ENCODE measurements at regions not wholly inside any gene's neighbourhood (a gene's known extent, or its start where the extent isn't known, plus 50 kb on each side); places are given as distances from the start of the nearest gene placed in this dataset.
"Not testable (repeated sequence)": the region's sequence is repeated elsewhere in the genome, so short reads cannot be mapped to it uniquely, and the experiment has no call there.

GRCh38 chr12:92255741-92256140 lies 110.1 kb upstream of the BTG1 start:
- DNase-seq: no peak

- no peak for DNase-seq
These were observed 107.7 kb upstream of the BTG1 start for GRCh38 chr12:92253301-92253700.

- DNase-seq: no peak
These were observed 103.3 kb upstream of the BTG1 start for GRCh38 chr12:92248977-92249376.

- DNase-seq: no peak
These were observed 98.4 kb upstream of the BTG1 start for GRCh38 chr12:92244036-92244435.

- no peak for DNase-seq
These were observed 97.3 kb upstream of the BTG1 start for GRCh38 chr12:92242907-92243306.

- DNase-seq: no peak
These were observed 92.3 kb upstream of the BTG1 start for GRCh38 chr12:92237762-92238523.

- no peak for DNase-seq
These were observed 91.6 kb upstream of the BTG1 start for GRCh38 chr12:92237262-92237661.

DNA sequence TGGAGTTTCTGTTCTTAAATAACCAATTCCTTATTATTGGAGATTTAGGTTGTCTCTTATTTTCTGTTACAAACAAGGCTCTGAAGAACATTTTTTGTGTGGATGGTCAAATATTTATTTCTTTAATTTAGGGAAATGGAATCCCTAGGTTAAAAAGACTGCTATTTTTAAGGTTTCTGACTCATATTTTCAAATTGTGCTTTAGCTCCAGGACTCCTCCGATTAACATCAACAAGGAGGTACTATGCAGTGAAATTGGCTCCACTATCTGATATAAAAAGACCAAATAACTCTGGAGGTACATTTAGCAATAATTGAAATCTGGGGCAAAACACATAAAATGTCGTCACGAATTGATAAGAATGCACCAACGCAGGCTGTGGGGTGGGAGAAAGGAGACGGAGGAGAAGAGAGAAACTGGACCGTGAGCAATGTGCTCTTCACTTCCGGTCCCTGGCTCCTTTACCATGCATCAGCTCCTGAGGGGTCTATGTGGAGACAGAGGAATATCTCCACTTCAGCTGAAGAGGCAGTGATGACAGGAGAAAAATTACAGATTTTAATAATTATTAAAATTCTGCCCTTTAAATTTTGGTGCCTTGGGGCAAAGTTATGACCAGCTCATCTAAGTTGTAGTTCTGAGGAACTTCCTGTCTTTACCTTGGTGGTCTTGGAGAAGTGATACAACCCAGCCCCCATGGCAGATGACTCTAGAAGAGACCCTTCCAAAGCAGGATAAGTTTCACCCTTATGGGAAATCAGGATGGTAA lies 90.2 kb upstream of the BTG1 start:
- no peak for DNase-seq

DNA sequence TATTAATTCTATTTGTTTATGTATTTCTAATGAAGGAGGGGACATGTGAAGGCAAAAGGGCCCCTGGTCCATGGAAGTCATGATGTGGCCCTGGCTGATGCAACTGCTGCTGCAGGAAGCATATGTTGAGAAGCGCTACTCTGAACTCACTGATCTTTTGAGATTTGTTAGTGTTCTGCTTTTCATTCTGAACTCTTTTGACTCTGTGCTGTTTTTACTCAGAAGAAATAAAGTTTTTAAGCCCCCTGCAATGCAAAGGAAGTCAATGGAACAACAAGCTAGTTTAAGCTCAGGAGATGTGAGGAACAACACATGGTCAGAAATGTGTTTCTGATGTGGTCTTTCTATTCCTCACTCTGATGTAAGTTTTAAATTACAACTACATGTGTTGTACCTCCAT lies 88.9 kb upstream of the BTG1 start:
- DNase-seq: peak; percentile 56

DNA sequence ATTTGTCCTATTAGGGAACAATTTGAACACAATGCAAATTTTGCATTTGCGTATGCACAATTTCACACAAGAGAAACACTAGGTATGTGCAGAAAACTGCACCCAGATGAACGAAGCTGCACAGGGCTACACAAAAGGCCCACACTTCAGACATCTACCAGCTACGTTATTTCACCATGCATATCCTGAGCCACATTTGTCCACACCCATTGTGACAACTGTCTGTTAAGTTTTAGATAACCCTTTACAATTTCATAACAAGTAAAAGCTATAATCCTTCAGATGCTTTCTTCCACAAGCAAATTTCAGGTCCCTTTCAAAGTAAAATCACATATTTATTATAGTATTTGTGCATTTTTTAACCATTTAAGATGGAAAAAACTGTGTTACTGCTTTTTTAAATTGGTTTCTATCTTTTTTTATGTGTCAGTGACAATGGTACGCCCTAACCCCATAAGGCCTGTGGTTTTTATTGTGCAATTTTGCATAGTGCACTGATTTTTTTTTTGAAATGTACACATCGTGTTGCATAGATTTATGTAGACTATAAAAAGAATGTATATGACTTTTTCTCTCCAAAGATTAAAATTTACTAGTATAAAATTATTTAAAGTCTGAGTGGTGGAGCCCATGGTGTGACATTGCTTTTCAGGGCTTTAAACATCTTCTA lies 87.8 kb upstream of the BTG1 start:
- peak; percentile 60 for DNase-seq

DNA sequence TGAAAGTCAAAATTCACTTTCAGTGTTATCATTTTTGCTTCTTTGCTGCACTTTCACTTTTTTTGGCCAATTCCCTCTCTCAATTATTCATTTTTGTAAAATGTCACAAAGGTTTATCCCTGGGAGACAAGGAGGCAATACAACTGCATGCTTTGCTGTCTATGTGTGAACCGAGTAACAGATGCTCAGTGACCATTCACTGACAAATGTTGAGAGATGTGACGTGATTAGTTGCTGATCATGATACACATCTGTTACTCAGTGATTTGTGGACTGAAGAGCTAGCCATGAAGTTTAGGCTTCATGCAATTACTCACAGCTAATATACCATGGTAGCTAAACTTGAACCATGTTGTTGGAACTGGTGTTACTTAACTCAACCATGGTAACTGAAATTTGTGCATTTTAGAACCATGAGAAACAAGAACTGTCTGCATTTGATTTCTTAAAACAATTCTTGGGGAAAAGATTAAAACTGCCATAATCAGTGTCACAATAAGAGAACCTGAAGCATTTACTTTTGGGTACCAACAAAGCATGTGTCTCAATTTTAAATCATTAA lies 86.8 kb upstream of the BTG1 start:
- not testable (repeated sequence) for DNase-seq

DNA sequence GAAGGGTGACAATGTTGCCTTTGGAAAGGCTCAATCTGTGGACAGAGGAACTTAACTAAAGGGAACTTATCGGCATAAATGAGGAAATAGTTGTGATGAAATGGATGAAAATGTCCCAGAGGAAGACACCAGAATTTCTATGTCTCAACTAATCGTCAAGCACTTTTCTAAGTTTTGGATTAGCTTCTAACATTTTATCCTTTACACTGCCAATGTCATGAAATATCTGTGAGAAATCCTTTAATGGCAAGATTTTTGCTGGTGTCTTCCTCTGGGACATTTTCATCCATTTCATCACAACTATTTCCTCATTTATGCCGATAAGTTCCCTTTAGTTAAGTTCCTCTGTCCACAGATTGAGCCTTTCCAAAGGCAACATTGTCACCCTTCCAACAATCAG lies 86.3 kb upstream of the BTG1 start:
- peak; percentile 47 for DNase-seq

DNA sequence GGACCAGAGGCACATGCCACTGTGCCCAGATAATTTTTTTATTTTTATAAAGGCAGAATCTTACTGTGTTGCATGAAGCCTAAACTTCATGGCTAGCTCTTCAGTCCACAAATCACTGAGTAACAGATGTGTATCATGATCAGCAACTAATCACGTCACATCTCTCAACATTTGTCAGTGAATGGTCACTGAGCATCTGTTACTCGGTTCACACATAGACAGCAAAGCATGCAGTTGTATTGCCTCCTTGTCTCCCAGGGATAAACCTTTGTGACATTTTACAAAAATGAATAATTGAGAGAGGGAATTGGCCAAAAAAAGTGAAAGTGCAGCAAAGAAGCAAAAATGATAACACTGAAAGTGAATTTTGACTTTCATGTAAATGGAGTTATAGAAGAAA lies 85.9 kb upstream of the BTG1 start:
- not testable (repeated sequence) for DNase-seq

DNA sequence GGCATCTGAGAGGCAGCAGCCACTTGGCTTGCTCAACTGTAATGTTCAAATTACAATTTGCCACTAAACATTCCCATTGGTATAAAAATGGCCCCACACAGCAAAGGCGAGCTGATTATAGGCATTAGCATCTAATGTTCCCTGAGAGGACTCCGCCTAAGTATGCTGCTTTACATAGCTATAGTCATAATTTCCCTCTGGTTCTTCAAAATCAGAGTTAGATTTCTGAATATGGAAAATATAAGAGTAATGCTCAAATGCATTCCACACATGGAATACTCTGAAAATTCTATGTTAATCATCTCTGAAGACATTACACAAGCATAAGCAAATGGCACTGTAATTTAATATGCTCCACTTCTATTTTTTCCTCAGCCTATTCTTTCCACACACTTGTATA lies 83.7 kb upstream of the BTG1 start:
- DNase-seq: no peak

GRCh38 chr12:92226961-92227360 lies 81.3 kb upstream of the BTG1 start:
- no peak for DNase-seq

- DNase-seq: no peak
These were observed 80.5 kb upstream of the BTG1 start for GRCh38 chr12:92226071-92226661.

DNA sequence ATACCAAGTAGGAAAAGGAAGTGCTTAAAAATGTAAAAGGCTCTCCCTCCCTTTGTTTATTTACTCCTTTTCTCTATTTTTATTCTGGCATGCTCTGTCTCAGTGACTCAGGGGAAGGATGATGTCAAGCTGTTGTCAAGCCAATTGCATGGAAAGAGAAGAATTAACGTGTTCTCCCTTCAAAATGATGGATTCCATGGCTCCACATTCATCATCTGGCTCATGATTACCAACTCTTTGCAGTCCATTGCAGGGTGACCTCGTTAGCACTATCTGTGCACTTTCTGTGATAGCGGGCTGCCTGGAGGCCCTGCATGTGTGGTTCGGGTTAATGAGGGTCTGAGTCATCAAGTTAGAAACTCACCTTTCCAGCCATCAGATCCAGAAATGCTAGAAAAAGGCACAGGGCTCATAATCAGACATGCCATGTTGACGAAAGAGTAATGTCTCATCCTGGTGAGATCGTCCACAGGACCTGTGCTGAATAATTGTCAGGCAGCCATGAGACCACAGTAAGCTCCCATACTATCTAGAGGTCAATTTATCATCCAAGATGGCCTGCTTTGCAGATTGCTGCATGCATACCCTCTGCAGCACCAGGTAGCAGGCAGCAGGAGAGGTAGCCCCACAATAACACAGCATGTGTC lies 79.2 kb upstream of the BTG1 start:
- no peak for DNase-seq

- no peak for DNase-seq
These were observed 77.8 kb upstream of the BTG1 start for GRCh38 chr12:92223481-92223880.

DNA sequence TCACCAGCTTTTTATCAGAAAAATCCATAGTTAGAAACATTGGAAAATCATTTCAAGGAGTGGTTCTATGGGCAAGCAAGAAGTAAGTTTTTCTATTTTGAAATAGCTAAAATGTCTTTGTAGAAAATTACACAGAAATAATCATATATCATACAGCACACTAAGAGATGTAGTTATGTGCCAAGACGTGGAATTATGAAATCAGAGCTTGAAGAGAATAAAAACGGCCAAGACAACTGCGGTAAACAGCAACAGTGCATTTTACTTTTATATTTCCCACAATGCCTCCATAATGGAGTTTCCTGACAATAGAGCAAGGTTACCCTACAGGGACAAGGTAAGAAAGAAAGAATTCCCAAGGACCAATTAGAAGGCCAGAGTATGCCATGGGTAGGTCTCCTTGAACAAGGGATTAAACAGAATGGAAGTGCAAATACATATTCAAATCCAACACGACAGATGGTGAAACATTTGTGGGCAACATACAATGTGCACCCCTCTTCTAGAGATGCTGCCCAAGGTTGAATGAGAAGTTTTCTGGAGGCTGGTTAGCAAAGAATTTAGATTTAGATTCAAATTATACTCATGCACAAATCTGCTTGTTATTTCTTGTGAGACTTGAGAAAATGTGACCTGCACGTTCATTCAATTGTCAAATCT lies 76.1 kb upstream of the BTG1 start:
- DNase-seq: no peak

GRCh38 chr12:92218394-92219077 lies 72.9 kb upstream of the BTG1 start:
- DNase-seq: peak; percentile 87

GRCh38 chr12:92216092-92216491 lies 70.4 kb upstream of the BTG1 start:
- no peak for DNase-seq
